ENCODE measurements at regions not wholly inside any gene's neighbourhood (a gene's known extent, or its start where the extent isn't known, plus 50 kb on each side); places are given as distances from the start of the nearest gene placed in this dataset.

GRCh38 chr5:9829621-9830020 lies 199.5 kb upstream of the TAS2R1 start:
- DNase-seq (ENCODE audit: low read depth in 1 of 2, low spot score in 2 of 2), result no peak
- no peak overlapping the region for H2BK15ac ChIP-seq (ENCODE audit: low read length)

More at GRCh38 chr5:9829621-9830020, 199.5 kb upstream of the TAS2R1 start:
- CTCF ChIA-PET (ENCODE audit: partially characterized antibody), result interaction anchor here (1.0 to 1.5 kb wide), 4 partner anchors 9 to 200 kb away, joined by 3 to 4 read pairs (median 4); no protein-coding TSS in a partner anchor
- H4K8ac ChIP-seq (ENCODE audit: extremely low read depth, insufficient read depth, low read length), result no peak overlapping the region
- no peak overlapping the region for H2BK20ac ChIP-seq (ENCODE audit: low read length)
- H3K79me1 ChIP-seq (ENCODE audit: low read depth, low read length), result no peaks in the 10 kb centered on the region
- H3K23me2 ChIP-seq (ENCODE audit: low read depth, low read length), result peaks cover 3% of the 10 kb centered on the region; the same call in 1 of the 2 replicates
- no peak overlapping the region for H3K18ac ChIP-seq (ENCODE audit: extremely low read depth, low read length)
- H2AFZ ChIP-seq (ENCODE audit: low read length), result no peak overlapping the region; the same call in 1 of the 2 replicates
- H3K4ac ChIP-seq (replicated peaks; ENCODE audit: insufficient read length, low read depth, low read length), result no peak overlapping the region
- H3K9ac ChIP-seq (replicated peaks in 1 of 4; ENCODE audit: extremely low read depth in 1 of 4, low read depth in 3 of 4, low read length in 3 of 4), result no peak overlapping the region
- H3K27ac ChIP-seq (ENCODE audit: low read depth, low read length), result no peak overlapping the region
- 0 out of 7 replicates have a peak, but pooled peaks cover 0 to 2% (median 0%) of the 10 kb centered on the region in 4 experiments for H3K27me3 ChIP-seq (replicated peaks in 1 of 4; ENCODE audit: control insufficient read depth in 3 of 4, extremely low read depth in 1 of 4, insufficient read depth in 3 of 4, low read length in 3 of 4)
- no peaks in the 10 kb centered on the region for H3K79me2 ChIP-seq (ENCODE audit: control insufficient read depth in 1 of 2, insufficient read depth in 2 of 2, low read length in 2 of 2)
- no peak overlapping the region for H4K5ac ChIP-seq (ENCODE audit: insufficient read length, low read depth, low read length)
- H3K4me2 ChIP-seq (ENCODE audit: insufficient read depth in 1 of 2, low read depth in 2 of 2, low read length in 2 of 2), result no peak overlapping the region
- 0 out of 2 replicates have a peak, but pooled peaks have one; percentile 6 for TF ChIP-seq MAFK (IDR thresholded peaks at IDR 0.05; ENCODE audit: low read depth, low read length)
- no peak for TF ChIP-seq PHF8 (conservative IDR thresholded peaks at IDR 0.05; ENCODE audit: low read depth, low read length)
- TF ChIP-seq YY1 (IDR thresholded peaks at IDR 0.05; ENCODE audit: low read depth, low read length), result no peak
- peak; percentile 13; the same call in 1 of the 2 replicates for TF ChIP-seq BACH1 (IDR thresholded peaks at IDR 0.05; ENCODE audit: low read length)
- no peaks in the 10 kb centered on the region for H3K9me3 ChIP-seq (ENCODE audit: insufficient read depth in 2 of 2, low read depth in 1 of 2, low read length in 1 of 2)
- no peak overlapping the region for H3K4me3 ChIP-seq (ENCODE audit: extremely low read depth in 1 of 4, insufficient read depth in 2 of 4, low read depth in 3 of 4, low read length in 4 of 4)
- no peaks in the 10 kb centered on the region for H3K36me3 ChIP-seq (ENCODE audit: control insufficient read depth in 2 of 4, insufficient read depth in 4 of 4, low read length in 3 of 4)
- H3K14ac ChIP-seq (ENCODE audit: insufficient read length), result no peak overlapping the region
- 0 out of 2 replicates have a peak overlapping the region, but pooled peaks have one; percentile 44 for H2BK12ac ChIP-seq (ENCODE audit: low read depth, low read length)
- no peak overlapping the region for H4K91ac ChIP-seq (replicated peaks; ENCODE audit: insufficient read length, low read length)
- H2BK120ac ChIP-seq (replicated peaks; ENCODE audit: low read depth, low read length), result no peak overlapping the region
- H3K56ac ChIP-seq (replicated peaks; ENCODE audit: insufficient read length, low read depth, low read length), result no peak overlapping the region
- H4K20me1 ChIP-seq (replicated peaks in 1 of 2; ENCODE audit: control insufficient read depth in 1 of 2, insufficient read depth in 2 of 2, low read length in 2 of 2), result no peaks in the 10 kb centered on the region
- H2AK5ac ChIP-seq (ENCODE audit: low read depth, low read length), result no peak overlapping the region
- H3K4me1 ChIP-seq (replicated peaks in 1 of 4; ENCODE audit: control insufficient read depth in 3 of 4, insufficient read depth in 4 of 4, low read length in 3 of 4), result peaks cover 6 to 9% (median 6%) of the 10 kb centered on the region in 4 experiments; a peak in 5 of 7 replicates
- H3K23ac ChIP-seq (ENCODE audit: insufficient read length), result no peak overlapping the region
- no peak for FAIRE-seq
- H2BK5ac ChIP-seq (ENCODE audit: low read depth, low read length), result 0 out of 2 replicates have a peak overlapping the region, but pooled peaks have one; percentile 10
- POLR2A ChIA-PET (ENCODE audit: partially characterized antibody), result interaction anchor here (0.8 kb wide), 1 partner anchor 421 kb away, joined by 3 read pairs; the partner anchor contains the start of genes ATPSCKMT and CCT5
- 95% methylated on average over 2 of the region's 2 CpGs; no CpG with 5 or more reads in 1 of the 2 experiments for WGBS, 2 experiments (ENCODE audit: extremely low coverage in 1 of 2, insufficient coverage in 1 of 2, insufficient read length in 1 of 2, insufficient replicate concordance in 2 of 2, low coverage in 1 of 2, low lambda C conversion rate in 2 of 2, missing lambda C conversion rate in 1 of 2)
